ENCODE measurements at regions not wholly inside any gene's neighbourhood (a gene's known extent, or its start where the extent isn't known, plus 50 kb on each side); places are given as distances from the start of the nearest gene placed in this dataset.

DNA sequence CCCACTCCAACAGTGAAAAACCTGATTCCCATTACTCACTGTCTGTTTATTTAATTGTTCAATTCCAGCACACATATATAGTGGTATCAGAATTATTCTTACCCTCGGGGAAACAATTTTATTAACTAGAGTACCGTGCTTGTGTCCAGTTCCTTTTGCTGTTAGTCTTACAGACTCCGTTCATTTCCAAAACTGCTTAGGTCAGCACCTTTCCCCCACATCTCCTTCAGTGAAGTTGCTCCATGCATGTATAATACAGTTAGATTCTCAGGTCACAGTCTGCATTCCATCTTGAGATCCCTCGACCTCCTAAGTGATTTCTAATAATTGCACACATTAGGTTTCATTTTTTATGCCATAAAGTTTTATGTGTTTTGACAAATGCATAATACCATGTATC is 56.3 kb upstream of the ZNF521 start:
- TF ChIP-seq POLR2A (IDR thresholded peaks at IDR 0.05), result no peak
- TF ChIP-seq, protein P1, sequence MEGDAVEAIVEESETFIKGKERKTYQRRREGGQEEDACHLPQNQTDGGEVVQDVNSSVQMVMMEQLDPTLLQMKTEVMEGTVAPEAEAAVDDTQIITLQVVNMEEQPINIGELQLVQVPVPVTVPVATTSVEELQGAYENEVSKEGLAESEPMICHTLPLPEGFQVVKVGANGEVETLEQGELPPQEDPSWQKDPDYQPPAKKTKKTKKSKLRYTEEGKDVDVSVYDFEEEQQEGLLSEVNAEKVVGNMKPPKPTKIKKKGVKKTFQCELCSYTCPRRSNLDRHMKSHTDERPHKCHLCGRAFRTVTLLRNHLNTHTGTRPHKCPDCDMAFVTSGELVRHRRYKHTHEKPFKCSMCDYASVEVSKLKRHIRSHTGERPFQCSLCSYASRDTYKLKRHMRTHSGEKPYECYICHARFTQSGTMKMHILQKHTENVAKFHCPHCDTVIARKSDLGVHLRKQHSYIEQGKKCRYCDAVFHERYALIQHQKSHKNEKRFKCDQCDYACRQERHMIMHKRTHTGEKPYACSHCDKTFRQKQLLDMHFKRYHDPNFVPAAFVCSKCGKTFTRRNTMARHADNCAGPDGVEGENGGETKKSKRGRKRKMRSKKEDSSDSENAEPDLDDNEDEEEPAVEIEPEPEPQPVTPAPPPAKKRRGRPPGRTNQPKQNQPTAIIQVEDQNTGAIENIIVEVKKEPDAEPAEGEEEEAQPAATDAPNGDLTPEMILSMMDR (IDR thresholded peaks at IDR 0.05), result no peak
